T47D (cell line): ENCODE measurements at regions not wholly inside any gene's neighbourhood (a gene's known extent, or its start where the extent isn't known, plus 50 kb on each side); places are given as distances from the start of the nearest gene placed in this dataset.
A peak's percentile ranks its signal among the peaks of the same experiment; 100 is the strongest.

ENCODE experiments used
- DNase-seq, 2 experiments: peaks; one replicate each; pipeline versions ENCODE4 v3.0.0 to v3.0.0-alpha.2; 2011 to 2012; ENCODE audit warnings: low read depth in 1 of 2, low spot score in 1 of 2
- JUND ChIP-seq: IDR thresholded peaks from 2 replicates; pipeline ENCODE4 v1.6.1; 2012; ENCODE audit warnings: low read depth
- in situ Hi-C: cut with HindIII; loops from 2 replicates; pipeline ENCODE4 v1.10.0; 2016; ENCODE audit warnings: low sequenced_read_pairs, low pct_unique_long_range_greater_than_20kb

- in situ Hi-C loops: no loop called here
- TF ChIP-seq JUND: no peak
- DNase-seq: peak; percentile 26 to 69
Measured at GRCh38 chr2:102975996-102976975, 214.5 kb downstream of the TMEM182 start.

- DNase-seq: no peak
- TF ChIP-seq JUND: no peak
- in situ Hi-C loops: no loop called here
Measured at GRCh38 chr2:102977426-102978090, 215.7 kb downstream of the TMEM182 start.

GRCh38 chr2:102978091-102978490, 216.3 kb downstream of the TMEM182 start:
- DNase-seq: no peak
- TF ChIP-seq JUND: no peak
- in situ Hi-C loops: no loop called here

GRCh38 chr2:102979429-102979828, 217.6 kb downstream of the TMEM182 start:
- in situ Hi-C loops: no loop called here
- DNase-seq: no peak
- no peak for TF ChIP-seq JUND

GRCh38 chr2:102983786-102984185, 222.0 kb downstream of the TMEM182 start:
- in situ Hi-C loops: no loop called here

GRCh38 chr2:102986826-102987490, 225.1 kb downstream of the TMEM182 start:
- in situ Hi-C loops: no loop called here
- no peak for TF ChIP-seq JUND
- no peak for DNase-seq

More at GRCh38 chr2:102983786-102984185, 222.0 kb downstream of the TMEM182 start:
- no peak for DNase-seq
- TF ChIP-seq JUND: no peak

GRCh38 chr2:102992607-102993006, 230.8 kb downstream of the TMEM182 start:
- TF ChIP-seq JUND: no peak
- no peak for DNase-seq
- in situ Hi-C loops: no loop called here

GRCh38 chr2:102999958-103000357, 238.1 kb downstream of the TMEM182 start:
- no peak for TF ChIP-seq JUND
- in situ Hi-C loops: no loop called here
- no peak for DNase-seq

- no peak for TF ChIP-seq JUND
- in situ Hi-C loops: no loop called here
- no peak for DNase-seq
Measured at GRCh38 chr2:103002954-103003353, 241.1 kb downstream of the TMEM182 start.

GRCh38 chr2:103003750-103004260, 242.0 kb downstream of the TMEM182 start:
- in situ Hi-C loops: no loop called here
- no peak for DNase-seq
- no peak for TF ChIP-seq JUND

- in situ Hi-C loops: no loop called here
- TF ChIP-seq JUND: no peak
- DNase-seq: no peak
Measured at GRCh38 chr2:103004426-103004942, 242.7 kb downstream of the TMEM182 start.

GRCh38 chr2:103005393-103005792, 243.6 kb downstream of the TMEM182 start:
- in situ Hi-C loops: no loop called here
- TF ChIP-seq JUND: no peak

GRCh38 chr2:103007086-103007485, 245.3 kb downstream of the TMEM182 start:
- DNase-seq: no peak
- in situ Hi-C loops: no loop called here
- no peak for TF ChIP-seq JUND

More at GRCh38 chr2:103005393-103005792, 243.6 kb downstream of the TMEM182 start:
- no peak for DNase-seq
